ENCODE measurements at regions not wholly inside any gene's neighbourhood (a gene's known extent, or its start where the extent isn't known, plus 50 kb on each side); places are given as distances from the start of the nearest gene placed in this dataset.

GRCh38 chr5:118565335-118565971 is 422.9 kb downstream of the DTWD2 start:
- no peak overlapping the region for H3K4me2 ChIP-seq (ENCODE audit: control insufficient read depth, extremely low read depth, insufficient read depth, low read depth, low read length)
- FAIRE-seq (no peak), DNase-seq (ENCODE audit: low read depth, low spot score) (no peak)
- H4K20me1 ChIP-seq (ENCODE audit: control insufficient read depth, extremely low read depth, insufficient read depth, low read length) = no peaks in the 10 kb centered on the region
- dilution Hi-C loops (cut with MboI; ENCODE audit: extremely low pct_ligation_motif_present, low sequenced_read_pairs) = no loop called here
- H3K36me3 ChIP-seq (ENCODE audit: control insufficient read depth in 2 of 2, extremely low read depth in 1 of 2, insufficient read depth in 2 of 2, low read length in 2 of 2) = no peaks in the 10 kb centered on the region
- H3K27me3 ChIP-seq (ENCODE audit: control insufficient read depth, extremely low read depth, insufficient read depth, low read length) = no peaks in the 10 kb centered on the region
- H3K4me3 ChIP-seq (ENCODE audit: control insufficient read depth in 2 of 3, extremely low read depth in 1 of 3, insufficient read depth in 2 of 3, low read depth in 1 of 3, low read length in 3 of 3) = no peak overlapping the region
- TF ChIP-seq CTCF (optimal IDR thresholded peaks at IDR 0.05 in 1 of 3, IDR thresholded peaks at IDR 0.05 in 1 of 3, conservative IDR thresholded peaks at IDR 0.05 in 1 of 3; ENCODE audit: extremely low read depth in 1 of 3, insufficient read depth in 2 of 3, low read length in 3 of 3) (no peak), EZH2 (IDR thresholded peaks at IDR 0.05; ENCODE audit: low read length) (no peak)
- H3K79me2 ChIP-seq (ENCODE audit: control insufficient read depth, insufficient read depth, low read length) = no peaks in the 10 kb centered on the region
- H3K27ac ChIP-seq (ENCODE audit: control insufficient read depth, insufficient read depth, low read length) = no peak overlapping the region
- no peaks in the 10 kb centered on the region for H3K4me1 ChIP-seq (ENCODE audit: control insufficient read depth, extremely low read depth, insufficient read depth, low read length)
- no peaks in the 10 kb centered on the region for H3K9me1 ChIP-seq (ENCODE audit: control insufficient read depth, extremely low read depth, insufficient read depth, low read length)
- no peak overlapping the region for H3K9ac ChIP-seq (ENCODE audit: control insufficient read depth, extremely low read depth, insufficient read depth, low read length)
- H3K9me3 ChIP-seq (ENCODE audit: control insufficient read depth, low read depth, low read length) = no peaks in the 10 kb centered on the region
- H2AFZ ChIP-seq (ENCODE audit: control insufficient read depth, low read length) = no peak overlapping the region

GRCh38 chr5:118561971-118562370 is 426.4 kb downstream of the DTWD2 start:
- Histone ChIP-seq H3K79me2 (ENCODE audit: control insufficient read depth, insufficient read depth, low read length) (no peaks in the 10 kb centered on the region), H2AFZ (ENCODE audit: control insufficient read depth, low read length) (no peak overlapping the region), H3K9me3 (ENCODE audit: control insufficient read depth, low read depth, low read length) (no peaks in the 10 kb centered on the region), H3K27ac (ENCODE audit: control insufficient read depth, insufficient read depth, low read length) (no peak overlapping the region), H3K27me3 (ENCODE audit: control insufficient read depth, extremely low read depth, insufficient read depth, low read length) (no peaks in the 10 kb centered on the region), H3K4me3 (ENCODE audit: control insufficient read depth in 2 of 3, extremely low read depth in 1 of 3, insufficient read depth in 2 of 3, low read depth in 1 of 3, low read length in 3 of 3) (no peak overlapping the region), H4K20me1 (ENCODE audit: control insufficient read depth, extremely low read depth, insufficient read depth, low read length) (no peaks in the 10 kb centered on the region), H3K36me3 (ENCODE audit: control insufficient read depth in 2 of 2, extremely low read depth in 1 of 2, insufficient read depth in 2 of 2, low read length in 2 of 2) (no peaks in the 10 kb centered on the region), H3K9me1 (ENCODE audit: control insufficient read depth, extremely low read depth, insufficient read depth, low read length) (no peaks in the 10 kb centered on the region), H3K4me2 (ENCODE audit: control insufficient read depth, extremely low read depth, insufficient read depth, low read depth, low read length) (no peak overlapping the region), H3K9ac (ENCODE audit: control insufficient read depth, extremely low read depth, insufficient read depth, low read length) (no peak overlapping the region), H3K4me1 (ENCODE audit: control insufficient read depth, extremely low read depth, insufficient read depth, low read length) (no peaks in the 10 kb centered on the region)
- dilution Hi-C loops (cut with MboI; ENCODE audit: extremely low pct_ligation_motif_present, low sequenced_read_pairs) = no loop called here
- DNase-seq (ENCODE audit: low read depth, low spot score) (no peak), FAIRE-seq (no peak)
- TF ChIP-seq CTCF (optimal IDR thresholded peaks at IDR 0.05 in 1 of 3, IDR thresholded peaks at IDR 0.05 in 1 of 3, conservative IDR thresholded peaks at IDR 0.05 in 1 of 3; ENCODE audit: extremely low read depth in 1 of 3, insufficient read depth in 2 of 3, low read length in 3 of 3) = no peak
- no peak for TF ChIP-seq EZH2 (IDR thresholded peaks at IDR 0.05; ENCODE audit: low read length)

Measured in keratinocyte (primary cell).